SU-DHL-6 (cell line): ENCODE measurements at regions not wholly inside any gene's neighbourhood (a gene's known extent, or its start where the extent isn't known, plus 50 kb on each side); places are given as distances from the start of the nearest gene placed in this dataset.

Source experiments
- H2AFZ ChIP-seq: fragments of 200-600 bp; sonication (generic); 2 replicates; pipeline ENCODE4 v1.6.1; 2014; ENCODE audit warnings: low read depth, mild to moderate bottlenecking, moderate library complexity, mixed read lengths, antibody characterized with exemption, low read length; ENCODE audit not compliant: severe bottlenecking
- H3F3A ChIP-seq: fragments of 200-600 bp; shearing (Covaris generic); 2 replicates; pipeline ENCODE4 v1.6.0; 2016; ENCODE audit warnings: antibody characterized with exemption, mild to moderate bottlenecking; ENCODE audit not compliant: insufficient read depth
- H3K27ac ChIP-seq: fragments of 200-600 bp; sonication (generic); 2 replicates; pipeline ENCODE4 v1.5.1; 2016; ENCODE audit warnings: low read depth, mild to moderate bottlenecking, low read length, moderate library complexity, mixed read lengths
- H3K27me3 ChIP-seq: fragments of 200-600 bp; sonication (generic), shearing (Covaris generic); 2 replicates; pipeline ENCODE4 v1.6.0; 2014; ENCODE audit warnings: mild to moderate bottlenecking, low read length
- H3K36me3 ChIP-seq: fragments of 200-600 bp; sonication (generic); 2 replicates; pipeline ENCODE4 v1.6.1; 2014; ENCODE audit warnings: mild to moderate bottlenecking, low read length, mixed read lengths
- H3K4me2 ChIP-seq: fragments of 300-600, 200-600 bp; shearing (Covaris generic), sonication (generic); 2 replicates; pipeline ENCODE4 v1.6.0; 2014; ENCODE audit warnings: low read length, low read depth, mild to moderate bottlenecking; ENCODE audit not compliant: poor library complexity, severe bottlenecking
- H3K4me3 ChIP-seq: fragments of 200-600 bp; sonication (generic); 2 replicates; pipeline ENCODE4 v1.5.1; 2014; ENCODE audit warnings: antibody characterized with exemption, low read length, mild to moderate bottlenecking, mixed read lengths; ENCODE audit not compliant: insufficient read depth, poor library complexity, severe bottlenecking
- H3K79me2 ChIP-seq: fragments of 200-600 bp; sonication (generic); 2 replicates; pipeline ENCODE4 v1.6.1; 2014; ENCODE audit warnings: mild to moderate bottlenecking, low read length, moderate library complexity; ENCODE audit not compliant: insufficient read depth
- H3K9ac ChIP-seq: fragments of 200-600 bp; sonication (generic); 2 replicates; pipeline ENCODE4 v1.7.0; 2014; ENCODE audit warnings: mild to moderate bottlenecking, low read length
- H3K9me2 ChIP-seq: fragments of 200-600 bp; sonication (generic); replicated peaks from 2 replicates; pipeline ENCODE4 v1.6.1; 2014; ENCODE audit warnings: low read length; ENCODE audit not compliant: insufficient read depth
- H3K9me3 ChIP-seq: fragments of 200-600 bp; sonication (generic); 2 replicates; pipeline ENCODE4 v1.6.1; 2014; ENCODE audit warnings: low read length, mixed read lengths; ENCODE audit not compliant: insufficient read depth
- H4K20me1 ChIP-seq: fragments of 200-600 bp; sonication (generic); 2 replicates; pipeline ENCODE4 v1.6.1; 2014; ENCODE audit warnings: low read depth, mild to moderate bottlenecking, antibody characterized with exemption, low read length, moderate library complexity, mixed read lengths
- CTCF ChIP-seq: fragments of 200-600 bp; sonication (generic); IDR thresholded peaks from one replicate; pipeline ENCODE4 v1.5.1; 2017; ENCODE audit warnings: antibody characterized with exemption, mild to moderate bottlenecking, low read length, moderate library complexity; ENCODE audit not compliant: insufficient read depth, poor library complexity, severe bottlenecking
- EZH2phosphoT487 ChIP-seq: fragments of 200-600 bp; sonication (generic), shearing (Covaris generic); conservative IDR thresholded peaks from 2 replicates; pipeline ENCODE4 v1.6.1; 2018; ENCODE audit warnings: mild to moderate bottlenecking, antibody characterized with exemption, low read length, moderate library complexity, mixed read lengths

- Histone ChIP-seq H3K27ac (no peak overlapping the region), H3K27me3 (no peaks in the 10 kb centered on the region; the same call in 1 of the 2 replicates), H3K4me2 (no peak overlapping the region), H3K9ac (no peak overlapping the region), H3F3A (no peaks in the 10 kb centered on the region), H3K79me2 (no peaks in the 10 kb centered on the region), H3K9me3 (no peaks in the 10 kb centered on the region), H3K36me3 (no peaks in the 10 kb centered on the region), H2AFZ (no peak overlapping the region), H4K20me1 (no peaks in the 10 kb centered on the region), H3K4me3 (no peak overlapping the region), H3K9me2 (no peaks in the 10 kb centered on the region)
- no peak for TF ChIP-seq CTCF
- TF ChIP-seq EZH2phosphoT487, result no peak
These were observed 118.8 kb downstream of the AXIN2 start for GRCh38 chr17:65442691-65443090.

- Histone ChIP-seq H3K79me2 (no peaks in the 10 kb centered on the region), H3K9me2 (no peaks in the 10 kb centered on the region), H3K9me3 (no peaks in the 10 kb centered on the region), H2AFZ (no peak overlapping the region), H3K4me2 (no peak overlapping the region), H3F3A (no peaks in the 10 kb centered on the region), H3K27ac (no peak overlapping the region), H3K9ac (no peak overlapping the region), H3K36me3 (no peaks in the 10 kb centered on the region), H4K20me1 (no peaks in the 10 kb centered on the region), H3K4me3 (no peak overlapping the region), H3K27me3 (no peaks in the 10 kb centered on the region; the same call in 1 of the 2 replicates)
- TF ChIP-seq EZH2phosphoT487 (no peak), CTCF (no peak)
These were observed 119.2 kb downstream of the AXIN2 start for GRCh38 chr17:65442250-65442649.

GRCh38 chr17:65441053-65441605 is 120.3 kb downstream of the AXIN2 start:
- no peaks in the 10 kb centered on the region for H3K9me3 ChIP-seq
- H3K4me2 ChIP-seq, result no peak overlapping the region
- TF ChIP-seq CTCF, result no peak
- no peaks in the 10 kb centered on the region for H3K79me2 ChIP-seq
- H3K9me2 ChIP-seq, result no peaks in the 10 kb centered on the region
- H3K9ac ChIP-seq, result no peak overlapping the region
- H3K36me3 ChIP-seq, result no peaks in the 10 kb centered on the region
- H3K27ac ChIP-seq, result no peak overlapping the region
- no peaks in the 10 kb centered on the region for H3F3A ChIP-seq
- H3K4me3 ChIP-seq, result no peak overlapping the region
- no peaks in the 10 kb centered on the region for H4K20me1 ChIP-seq
- H2AFZ ChIP-seq, result no peak overlapping the region
- no peaks in the 10 kb centered on the region; the same call in 1 of the 2 replicates for H3K27me3 ChIP-seq
